Common myeloid progenitor, CD34-positive (primary cell): ENCODE measurements at regions not wholly inside any gene's neighbourhood (a gene's known extent, or its start where the extent isn't known, plus 50 kb on each side); places are given as distances from the start of the nearest gene placed in this dataset.

Experiments used
- CTCF ChIA-PET: fragments of 350-600 bp; sonication (Branson Sonifier 250); formaldehyde crosslinking; loops from one replicate; lab custom pipeline; 2021; ENCODE audit warnings: antibody characterized with exemption; lab: Charles Lee
- POLR2A ChIA-PET: fragments of 350-600 bp; sonication (Branson Sonifier 250); formaldehyde crosslinking; loops from one replicate; lab custom pipeline; 2021; ENCODE audit warnings: antibody characterized with exemption; lab: Charles Lee
- DNase-seq, 3 donors: peaks; one replicate each; pipeline versions ENCODE4 v3.0.0 to v3.0.0-alpha.2; 2013
- H3K27ac ChIP-seq, 2 experiments: 1 replicate in 1 of 2; 2 replicates in 1 of 2; pipeline ENCODE4 v1.7.0; 2013; ENCODE audit warnings: inconsistent platforms in 2 of 2, low read length in 2 of 2, mild to moderate bottlenecking in 2 of 2, low read depth in 1 of 2, moderate library complexity in 1 of 2; ENCODE audit not compliant: severe bottlenecking in 2 of 2, insufficient read depth in 1 of 2, poor library complexity in 1 of 2
- H3K27me3 ChIP-seq, 5 experiments: replicated peaks in 2 of 5; 1 replicate in 3 of 5; 2 replicates in 2 of 5; pipeline versions ENCODE4 v1.6.1 to v1.7.0; 2013; ENCODE audit warnings: low read length in 4 of 5, mild to moderate bottlenecking in 2 of 5, moderate library complexity in 2 of 5, inconsistent platforms in 1 of 5; ENCODE audit not compliant: insufficient read depth in 5 of 5, control insufficient read depth in 4 of 5
- H3K36me3 ChIP-seq, 4 experiments: 1 replicate in 2 of 4; 2 replicates in 2 of 4; pipeline versions ENCODE4 v1.6.1 to v1.7.0; 2013; ENCODE audit warnings: low read length in 3 of 4, control low read depth in 1 of 4, mild to moderate bottlenecking in 1 of 4; ENCODE audit not compliant: control insufficient read depth in 4 of 4, insufficient read depth in 4 of 4
- H3K4me1 ChIP-seq, 4 experiments: 1 replicate in 3 of 4; 2 replicates in 1 of 4; pipeline versions ENCODE4 v1.6.1 to v1.7.1; 2013; ENCODE audit warnings: low read length in 3 of 4, mild to moderate bottlenecking in 3 of 4, control low read depth in 1 of 4, inconsistent platforms in 1 of 4, moderate library complexity in 1 of 4; ENCODE audit not compliant: control insufficient read depth in 4 of 4, insufficient read depth in 4 of 4; ENCODE audit errors: control extremely low read depth in 1 of 4
- H3K4me3 ChIP-seq, 7 experiments: 1 replicate in 4 of 7; 2 replicates in 3 of 7; pipeline versions ENCODE4 v1.5.1 to v1.7.0; 2013; ENCODE audit warnings: mild to moderate bottlenecking in 7 of 7, low read length in 6 of 7, moderate library complexity in 6 of 7, inconsistent platforms in 2 of 7, low read depth in 2 of 7, control low read depth in 1 of 7; ENCODE audit not compliant: insufficient read depth in 4 of 7, control insufficient read depth in 1 of 7; ENCODE audit errors: extremely low read depth in 1 of 7
- H3K9me3 ChIP-seq, 5 experiments: 1 replicate in 4 of 5; 2 replicates in 1 of 5; pipeline versions ENCODE4 v1.6.1 to v1.7.1; 2013; ENCODE audit warnings: low read length in 4 of 5, mild to moderate bottlenecking in 2 of 5, inconsistent platforms in 1 of 5, low read depth in 1 of 5, moderate library complexity in 1 of 5; ENCODE audit not compliant: control insufficient read depth in 4 of 5, insufficient read depth in 2 of 5; ENCODE audit errors: control extremely low read depth in 1 of 5
- WGBS: methylation state at CpG from one replicate; pipeline ENCODE4 v1.1.5; 2013; ENCODE audit not compliant: insufficient coverage; 5-methylcytosine and 5-hydroxymethylcytosine counted together

- DNase-seq, result no peak
- Histone ChIP-seq H3K36me3 (no peaks in the 10 kb centered on the region), H3K4me3 (no peak overlapping the region), H3K27me3 (no peaks in the 10 kb centered on the region), H3K9me3 (peaks cover 0 to 4% (median 0%) of the 10 kb centered on the region in 5 experiments), H3K4me1 (no peaks in the 10 kb centered on the region), H3K27ac (no peak overlapping the region)
- CTCF ChIA-PET, result interaction anchor here (1.2 kb wide), 1 partner anchor 56 kb away, joined by 3 read pairs; no protein-coding TSS in a partner anchor
- POLR2A ChIA-PET, result interaction anchor here (0.6 kb wide), 1 partner anchor 926 kb away, joined by 3 read pairs; no protein-coding TSS in a partner anchor
- WGBS, result 72% methylated on average over 9 of the region's 14 CpGs
These were observed 247.3 kb downstream of the MN1 start for GRCh38 chr22:27554106-27554811.

GRCh38 chr22:27554841-27555456, 246.6 kb downstream of the MN1 start:
- Histone ChIP-seq H3K4me1 (no peaks in the 10 kb centered on the region), H3K27ac (no peak overlapping the region), H3K27me3 (no peaks in the 10 kb centered on the region), H3K4me3 (no peak overlapping the region), H3K36me3 (no peaks in the 10 kb centered on the region), H3K9me3 (peaks cover 0 to 4% (median 0%) of the 10 kb centered on the region in 5 experiments)
- CTCF ChIA-PET, result interaction anchor here (1.2 kb wide), 1 partner anchor 57 kb away, joined by 3 read pairs; no protein-coding TSS in a partner anchor
- POLR2A ChIA-PET, result no interaction called here
- DNase-seq, result no peak
- WGBS, result 97% methylated on average over 5 of the region's 6 CpGs

GRCh38 chr22:27556371-27556770, 245.2 kb downstream of the MN1 start:
- Histone ChIP-seq H3K36me3 (no peaks in the 10 kb centered on the region), H3K27me3 (no peaks in the 10 kb centered on the region), H3K4me3 (no peak overlapping the region), H3K4me1 (no peaks in the 10 kb centered on the region), H3K9me3 (peaks cover 0 to 4% (median 0%) of the 10 kb centered on the region in 5 experiments), H3K27ac (no peak overlapping the region)
- POLR2A ChIA-PET, result no interaction called here
- WGBS, result 98% methylated on average over 12 of the region's 12 CpGs
- CTCF ChIA-PET, result interaction anchor here (0.6 kb wide), 1 partner anchor 11 kb away, joined by 3 read pairs; no protein-coding TSS in a partner anchor
- DNase-seq, result no peak

- Histone ChIP-seq H3K4me1 (no peaks in the 10 kb centered on the region), H3K36me3 (no peaks in the 10 kb centered on the region), H3K4me3 (no peak overlapping the region), H3K27ac (no peak overlapping the region), H3K27me3 (peaks cover 0 to 1% (median 0%) of the 10 kb centered on the region in 5 experiments), H3K9me3 (peaks cover 0 to 4% (median 0%) of the 10 kb centered on the region in 5 experiments)
- ChIA-PET CTCF (interaction anchor here (0.6 kb wide), 1 partner anchor 10 kb away, joined by 3 read pairs; no protein-coding TSS in a partner anchor), POLR2A (no interaction called here)
- 94% methylated on average over 3 of the region's 12 CpGs for WGBS
- DNase-seq, result no peak
These were observed 244.1 kb downstream of the MN1 start for GRCh38 chr22:27557286-27558008.

- peaks cover 0 to 2% (median 0%) of the 10 kb centered on the region in 5 experiments for H3K27me3 ChIP-seq
- DNase-seq, result no peak
- WGBS, result 100% methylated on average over 4 of the region's 11 CpGs
- ChIA-PET POLR2A (no interaction called here), CTCF (interaction anchor here (0.8 kb wide), 1 partner anchor 53 kb away, joined by 3 read pairs; no protein-coding TSS in a partner anchor)
- H3K4me3 ChIP-seq, result no peak overlapping the region
- H3K9me3 ChIP-seq, result no peaks in the 10 kb centered on the region
- H3K4me1 ChIP-seq, result no peaks in the 10 kb centered on the region
- no peak overlapping the region for H3K27ac ChIP-seq
- H3K36me3 ChIP-seq, result no peaks in the 10 kb centered on the region
These were observed 242.7 kb downstream of the MN1 start for GRCh38 chr22:27558658-27559371.

- no peaks in the 10 kb centered on the region for H3K4me1 ChIP-seq
- no peaks in the 10 kb centered on the region for H3K36me3 ChIP-seq
- CTCF ChIA-PET, result no interaction called here
- peaks cover 0 to 4% (median 0%) of the 10 kb centered on the region in 5 experiments for H3K27me3 ChIP-seq
- H3K4me3 ChIP-seq, result no peak overlapping the region
- H3K9me3 ChIP-seq, result peaks cover 0 to 2% (median 0%) of the 10 kb centered on the region in 5 experiments
- WGBS, result 86% methylated on average over 4 of the region's 5 CpGs
- H3K27ac ChIP-seq, result no peak overlapping the region
- DNase-seq, result no peak
- POLR2A ChIA-PET, result no interaction called here
These were observed 240.8 kb downstream of the MN1 start for GRCh38 chr22:27560781-27561180.
